ENCODE measurements at regions not wholly inside any gene's neighbourhood (a gene's known extent, or its start where the extent isn't known, plus 50 kb on each side); places are given as distances from the start of the nearest gene placed in this dataset.

- intact Hi-C loops (cut with micrococcal nuclease), result no loop called here
Measured at GRCh38 chr14:46300765-46301164, 350.8 kb downstream of the RPL10L start.

- intact Hi-C loops (cut with micrococcal nuclease), result no loop called here
Measured at GRCh38 chr14:46290706-46291105, 360.9 kb downstream of the RPL10L start.

GRCh38 chr14:46279776-46280175 is 371.8 kb downstream of the RPL10L start:
- intact Hi-C loops (cut with micrococcal nuclease), result no loop called here

GRCh38 chr14:46279327-46279726 is 372.3 kb downstream of the RPL10L start:
- intact Hi-C loops (cut with micrococcal nuclease), result no loop called here

DNA sequence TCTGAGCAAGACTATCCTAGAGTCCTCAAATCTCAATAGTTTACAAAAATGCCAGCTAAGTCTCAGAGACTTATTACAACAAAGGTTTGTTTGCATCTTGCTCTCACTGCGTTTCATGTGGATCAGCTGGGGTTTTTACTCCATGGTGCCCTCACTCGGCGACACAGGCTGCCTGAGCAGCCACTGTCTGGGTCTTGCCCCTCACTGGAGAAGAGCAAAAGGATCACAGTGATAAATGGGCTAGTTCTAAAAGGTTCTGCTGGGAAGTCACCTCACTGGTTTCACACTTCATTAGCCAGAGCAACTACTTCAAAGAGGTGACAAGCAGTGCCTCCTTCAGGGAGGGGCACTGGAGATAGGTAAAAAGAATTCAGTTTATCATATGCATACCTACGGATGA is 392.0 kb downstream of the RPL10L start:
- intact Hi-C loops (cut with micrococcal nuclease), result no loop called here

GRCh38 chr14:46256381-46256780 is 395.2 kb downstream of the RPL10L start:
- intact Hi-C loops (cut with micrococcal nuclease), result no loop called here

DNA sequence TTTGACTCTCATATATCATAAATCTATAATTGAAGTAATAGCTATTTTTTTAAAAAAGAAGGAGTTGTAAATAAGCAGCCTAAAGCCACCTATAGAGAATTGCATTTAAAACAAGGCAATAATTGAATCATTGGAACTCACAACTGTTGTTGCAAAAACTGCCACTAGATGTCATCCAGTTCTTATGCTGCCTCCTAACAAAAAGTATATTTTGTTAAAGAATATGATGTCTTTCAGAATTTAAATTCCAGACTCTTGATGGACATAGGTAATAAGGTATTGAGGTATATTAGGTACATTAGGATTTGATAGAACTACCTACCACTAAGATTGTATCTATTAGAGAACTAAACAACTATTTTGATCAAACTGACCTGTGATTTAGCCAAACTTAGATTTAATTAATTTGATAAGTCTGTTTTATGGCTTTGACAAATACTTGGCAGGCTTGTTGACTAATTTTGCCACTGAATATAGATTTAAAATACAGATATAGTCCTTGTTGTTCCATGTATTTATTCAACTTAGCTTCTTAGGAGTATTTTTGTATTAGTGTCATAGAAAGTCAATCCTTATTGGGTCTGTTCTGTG is 401.4 kb downstream of the RPL10L start:
- intact Hi-C loops (cut with micrococcal nuclease), result no loop called here

DNA sequence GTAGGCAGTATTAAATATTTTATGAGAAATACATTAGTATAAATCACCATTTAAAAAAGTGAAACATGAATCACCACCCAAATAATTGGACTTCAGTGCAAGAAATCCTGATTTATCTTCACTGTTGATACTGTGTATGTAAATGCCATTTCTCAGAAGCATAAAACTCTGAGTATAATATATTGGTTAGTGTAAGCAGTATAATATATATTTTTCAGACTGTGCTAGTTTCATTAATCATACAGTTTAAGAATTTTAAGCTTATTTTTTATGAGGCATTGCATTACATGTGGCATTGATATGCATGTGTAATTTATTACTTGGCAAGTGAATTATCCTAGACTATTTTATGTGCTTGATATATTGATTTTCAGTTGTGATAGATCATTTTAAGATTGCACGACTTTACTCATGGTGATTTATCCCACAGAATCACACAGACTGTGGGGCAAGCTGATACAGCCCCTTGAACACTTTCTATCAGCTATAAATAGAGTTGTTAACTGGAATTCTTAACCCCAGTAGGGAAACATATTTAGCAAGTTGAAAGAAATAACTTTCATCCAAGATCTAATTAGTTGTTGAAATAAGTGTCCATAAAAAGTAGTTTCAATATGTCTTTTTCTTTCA is 403.5 kb downstream of the RPL10L start:
- intact Hi-C loops (cut with micrococcal nuclease), result no loop called here

GRCh38 chr14:46245276-46245675 is 406.3 kb downstream of the RPL10L start:
- intact Hi-C loops (cut with micrococcal nuclease), result no loop called here

DNA sequence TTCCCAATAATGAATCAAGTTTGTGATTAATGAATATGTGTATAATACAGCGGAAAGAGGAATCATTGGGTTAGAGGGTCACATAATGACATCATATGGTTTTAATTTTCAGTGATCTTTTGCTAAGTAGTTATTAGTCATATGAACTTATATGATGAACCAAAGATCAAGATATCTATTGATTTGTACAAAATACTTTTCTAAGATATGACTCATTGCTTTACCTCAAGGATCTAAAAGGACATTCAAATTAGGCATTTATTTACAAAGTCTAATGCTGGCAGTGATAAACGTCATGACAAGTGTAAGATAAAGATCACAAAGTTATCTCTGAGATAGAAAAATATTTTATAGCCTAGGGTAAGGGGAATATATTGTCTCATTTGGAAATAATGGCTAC is 417.8 kb downstream of the RPL10L start:
- intact Hi-C loops (cut with micrococcal nuclease), result no loop called here

DNA sequence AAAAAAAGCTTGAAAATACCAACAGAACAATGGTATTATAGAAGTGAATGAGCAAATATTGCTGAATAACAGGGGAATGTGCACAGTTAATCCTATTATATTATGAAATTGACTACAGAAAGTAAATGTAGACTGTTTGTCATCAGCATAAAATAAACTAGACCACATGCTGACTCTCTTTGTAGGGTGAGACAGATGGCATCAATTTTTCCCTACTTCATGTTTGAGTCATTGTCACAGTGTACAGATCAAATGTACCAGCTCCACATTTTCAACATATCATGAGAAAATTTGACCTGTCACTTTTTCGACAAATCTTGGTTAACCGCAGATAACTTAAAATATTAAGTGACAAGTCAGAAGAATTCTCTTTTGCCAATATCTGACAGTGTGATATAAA is 421.0 kb downstream of the RPL10L start:
- intact Hi-C loops (cut with micrococcal nuclease), result no loop called here

DNA sequence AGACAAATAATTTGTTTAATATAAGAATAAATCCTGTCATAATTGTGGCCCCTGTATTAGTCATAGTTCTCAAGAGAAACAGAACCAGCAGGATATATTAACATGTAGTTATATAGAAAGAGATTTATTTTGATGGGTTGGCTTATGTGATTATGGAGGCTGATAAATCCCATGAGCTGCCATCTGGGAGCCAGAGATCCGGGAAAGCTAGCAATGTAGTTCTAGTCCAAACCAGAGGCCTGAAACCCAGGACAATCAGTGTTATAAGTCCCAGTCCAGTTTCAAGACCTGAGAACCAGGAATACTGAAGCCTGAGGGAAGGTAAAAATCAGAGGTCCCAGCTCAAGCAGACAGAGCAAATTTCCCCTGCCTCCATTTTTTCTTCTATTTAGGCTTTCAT is 435.8 kb downstream of the RPL10L start:
- intact Hi-C loops (cut with micrococcal nuclease), result no loop called here

- intact Hi-C loops (cut with micrococcal nuclease), result no loop called here
Measured at GRCh38 chr14:46198676-46199075, 452.9 kb downstream of the RPL10L start.

- intact Hi-C loops (cut with micrococcal nuclease), result no loop called here
Measured at GRCh38 chr14:46197856-46198255, 453.7 kb downstream of the RPL10L start.
